Uterus (tissue), 3 donors: ENCODE measurements at regions not wholly inside any gene's neighbourhood (a gene's known extent, or its start where the extent isn't known, plus 50 kb on each side); places are given as distances from the start of the nearest gene placed in this dataset.

ENCODE experiments used
- DNase-seq, 2 donors: peaks; one replicate each; pipeline ENCODE4 v3.0.0-alpha.2; 2019 to 2020
- H3K27ac ChIP-seq, 2 donors: fragments of 200-600 bp; sonication (generic); 1 replicate in 1 of 2; 2 replicates in 1 of 2; pipeline ENCODE4 v1.5.1; 2016 to 2018
- H3K27me3 ChIP-seq, 2 donors: fragments of 200-600 bp; sonication (generic); one replicate each; pipeline ENCODE4 v1.5.1; 2018 to 2019; ENCODE audit warnings: control low read depth in 1 of 2
- H3K36me3 ChIP-seq, 2 donors: fragments of 200-600 bp; sonication (generic); one replicate each; pipeline ENCODE4 v1.5.1; 2019; ENCODE audit warnings: control low read depth in 1 of 2
- H3K4me1 ChIP-seq, 2 donors: fragments of 200-600 bp; sonication (generic); one replicate each; pipeline ENCODE4 v1.5.1; 2018 to 2019; ENCODE audit warnings: control low read depth in 1 of 2
- H3K4me3 ChIP-seq, 2 donors: fragments of 200-600 bp; sonication (generic); 1 replicate in 1 of 2; 2 replicates in 1 of 2; pipeline ENCODE4 v1.5.1; 2018 to 2019; ENCODE audit warnings: mild to moderate bottlenecking in 1 of 2
- H3K9me3 ChIP-seq, 2 donors: fragments of 200-600 bp; sonication (generic); one replicate each; pipeline ENCODE4 v1.5.1; 2019; ENCODE audit warnings: control low read depth in 1 of 2
- CTCF ChIP-seq, 4 experiments: fragments of 200-600 bp in 2 of 4; fragments of 450-650 bp in 2 of 4; sonication (generic) in 2 of 4; IDR thresholded peaks; one replicate each; pipeline ENCODE4 v1.5.1; 2016 to 2019; ENCODE audit warnings: antibody characterized with exemption in 4 of 4, mild to moderate bottlenecking in 2 of 4, moderate library complexity in 1 of 4
- POLR2A ChIP-seq, 2 donors: fragments of 450-650 bp; IDR thresholded peaks; one replicate each; pipeline ENCODE4 v1.6.1; 2016; ENCODE audit warnings: antibody characterized with exemption in 2 of 2, mild to moderate bottlenecking in 1 of 2, moderate library complexity in 1 of 2
- intact Hi-C: fragments of 100-400 bp; cut with DNase I; formaldehyde crosslinking; loops from one replicate; pipeline ENCODE4 v1.15.1; 2023; ENCODE audit warnings: low total_unique reads
- donor health status: DM: yes; HTN: yes; CAD: no.

GRCh38 chr4:24434241-24434640 is 150.1 kb downstream of the DHX15 start:
- Histone ChIP-seq H3K4me3 (no peak overlapping the region), H3K27me3 (no peaks in the 10 kb centered on the region), H3K36me3 (no peaks in the 10 kb centered on the region), H3K4me1 (no peaks in the 10 kb centered on the region), H3K27ac (no peak overlapping the region), H3K9me3 (no peaks in the 10 kb centered on the region)
- intact Hi-C loops: no loop called here
- TF ChIP-seq POLR2A (IDR thresholded peaks at IDR 0.05) (no peak), CTCF (IDR thresholded peaks at IDR 0.05) (no peak)
- no peak for DNase-seq

GRCh38 chr4:24433515-24434214 is 150.7 kb downstream of the DHX15 start:
- Histone ChIP-seq H3K27ac (no peak overlapping the region), H3K4me3 (no peak overlapping the region), H3K36me3 (no peaks in the 10 kb centered on the region), H3K9me3 (no peaks in the 10 kb centered on the region), H3K4me1 (no peaks in the 10 kb centered on the region), H3K27me3 (no peaks in the 10 kb centered on the region)
- no peak for DNase-seq
- intact Hi-C loops: no loop called here
- TF ChIP-seq POLR2A (IDR thresholded peaks at IDR 0.05) (no peak), CTCF (IDR thresholded peaks at IDR 0.05) (no peak)

- TF ChIP-seq CTCF (IDR thresholded peaks at IDR 0.05) (no peak), POLR2A (IDR thresholded peaks at IDR 0.05) (no peak)
- no peaks in the 10 kb centered on the region for H3K36me3 ChIP-seq
- no peaks in the 10 kb centered on the region for H3K27me3 ChIP-seq
- no peak for DNase-seq
- no peak overlapping the region for H3K4me3 ChIP-seq
- no peaks in the 10 kb centered on the region for H3K4me1 ChIP-seq
- H3K9me3 ChIP-seq: no peaks in the 10 kb centered on the region
- intact Hi-C loops: no loop called here
- H3K27ac ChIP-seq: no peak overlapping the region
These were observed 155.5 kb downstream of the DHX15 start for GRCh38 chr4:24428850-24429249.

GRCh38 chr4:24426557-24426956 is 157.8 kb downstream of the DHX15 start:
- H3K4me3 ChIP-seq: no peak overlapping the region
- no peaks in the 10 kb centered on the region for H3K9me3 ChIP-seq
- no peaks in the 10 kb centered on the region for H3K27me3 ChIP-seq
- H3K27ac ChIP-seq: no peak overlapping the region
- no peak for DNase-seq
- intact Hi-C loops: no loop called here
- H3K4me1 ChIP-seq: no peaks in the 10 kb centered on the region
- TF ChIP-seq CTCF (IDR thresholded peaks at IDR 0.05) (no peak), POLR2A (IDR thresholded peaks at IDR 0.05) (no peak)
- no peaks in the 10 kb centered on the region for H3K36me3 ChIP-seq

- no peak overlapping the region for H3K27ac ChIP-seq
- no peak for TF ChIP-seq POLR2A (IDR thresholded peaks at IDR 0.05)
- no peak for TF ChIP-seq CTCF (IDR thresholded peaks at IDR 0.05)
- H3K4me3 ChIP-seq: no peak overlapping the region
- no peaks in the 10 kb centered on the region for H3K36me3 ChIP-seq
- no peaks in the 10 kb centered on the region for H3K9me3 ChIP-seq
- intact Hi-C loops: no loop called here
- DNase-seq: no peak
- no peaks in the 10 kb centered on the region for H3K4me1 ChIP-seq
- no peaks in the 10 kb centered on the region for H3K27me3 ChIP-seq
These were observed 158.5 kb downstream of the DHX15 start for GRCh38 chr4:24425863-24426262.
